Glutamatergic neuron (in vitro differentiated cells): ENCODE measurements at regions not wholly inside any gene's neighbourhood (a gene's known extent, or its start where the extent isn't known, plus 50 kb on each side); places are given as distances from the start of the nearest gene placed in this dataset.

Source experiments
- DNase-seq: peaks from one replicate; pipeline ENCODE4 v3.0.0; 2022
- H3K27ac Mint-ChIP-seq: one replicate; pipeline ENCODE4 v1.8.0; 2020; ENCODE audit warnings: mild to moderate bottlenecking, mixed read lengths, inconsistent platforms; ENCODE audit not compliant: unreplicated experiment
- H3K27me3 Mint-ChIP-seq: one replicate; pipeline ENCODE4 v1.8.0; 2020; ENCODE audit warnings: mild to moderate bottlenecking, moderate library complexity, mixed read lengths, inconsistent platforms; ENCODE audit not compliant: unreplicated experiment
- H3K36me3 Mint-ChIP-seq: one replicate; pipeline ENCODE4 v1.8.0; 2020; ENCODE audit warnings: mild to moderate bottlenecking, mixed read lengths, inconsistent platforms; ENCODE audit not compliant: unreplicated experiment
- H3K4me1 Mint-ChIP-seq: one replicate; pipeline ENCODE4 v1.8.0; 2020; ENCODE audit warnings: mild to moderate bottlenecking, low read depth, mixed read lengths, inconsistent platforms; ENCODE audit not compliant: unreplicated experiment
- H3K4me3 Mint-ChIP-seq: one replicate; pipeline ENCODE4 v1.8.0; 2020; ENCODE audit warnings: mild to moderate bottlenecking, mixed read lengths, inconsistent platforms; ENCODE audit not compliant: unreplicated experiment
- H3K9me3 Mint-ChIP-seq: one replicate; pipeline ENCODE4 v1.8.0; 2020; ENCODE audit warnings: mild to moderate bottlenecking, moderate library complexity, mixed read lengths, inconsistent platforms; ENCODE audit not compliant: unreplicated experiment
- TF ChIP-seq, protein P1 (sequence below): fragments of 200-600 bp; sonication (generic); IDR thresholded peaks from one replicate; pipeline ENCODE4 v1.5.0; 2021; ENCODE audit not compliant: partially characterized antibody, unreplicated experiment

DNA sequence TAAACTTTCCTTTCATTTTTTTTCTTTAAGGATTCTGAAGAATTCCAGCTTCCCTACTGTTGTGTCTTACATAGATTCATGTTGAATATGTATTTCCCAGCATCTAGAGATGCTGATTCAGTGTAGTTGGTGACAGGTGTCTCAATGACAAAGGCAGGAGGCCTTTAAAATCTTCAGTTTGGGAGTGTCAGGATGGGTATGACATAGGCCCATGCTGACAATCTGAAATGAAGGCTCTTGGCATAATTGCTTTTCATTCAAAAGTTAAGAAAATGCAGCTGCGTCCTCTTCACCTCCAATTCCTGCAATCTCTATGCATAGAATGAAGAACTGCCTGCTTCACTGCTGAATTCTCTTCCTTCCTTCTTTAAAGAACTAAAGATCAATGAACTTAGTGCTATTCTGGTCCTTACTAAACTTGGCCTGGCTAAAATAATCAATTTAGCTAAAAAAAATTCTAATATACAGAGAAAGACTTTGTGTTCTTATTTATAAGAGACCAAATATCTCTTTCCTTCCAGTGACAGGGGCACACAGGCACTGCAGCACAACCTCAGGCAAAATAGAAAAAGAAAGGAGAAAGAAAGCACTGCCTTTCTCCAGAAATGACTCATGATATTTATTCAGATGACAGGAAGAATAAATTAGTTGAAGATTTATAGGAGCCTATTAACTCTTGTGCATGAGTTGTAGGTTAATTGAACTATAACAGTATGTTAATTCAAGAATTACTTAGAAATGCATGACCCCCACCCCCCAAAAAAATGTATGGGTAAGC is 152.6 kb upstream of the GBE1 start:
- Mint-ChIP-seq H3K36me3 (no peaks in the 10 kb centered on the region), H3K4me3 (no peak overlapping the region), H3K27me3 (no peaks in the 10 kb centered on the region), H3K9me3 (no peaks in the 10 kb centered on the region), H3K27ac (no peak overlapping the region), H3K4me1 (no peaks in the 10 kb centered on the region)
- TF ChIP-seq, protein P1, sequence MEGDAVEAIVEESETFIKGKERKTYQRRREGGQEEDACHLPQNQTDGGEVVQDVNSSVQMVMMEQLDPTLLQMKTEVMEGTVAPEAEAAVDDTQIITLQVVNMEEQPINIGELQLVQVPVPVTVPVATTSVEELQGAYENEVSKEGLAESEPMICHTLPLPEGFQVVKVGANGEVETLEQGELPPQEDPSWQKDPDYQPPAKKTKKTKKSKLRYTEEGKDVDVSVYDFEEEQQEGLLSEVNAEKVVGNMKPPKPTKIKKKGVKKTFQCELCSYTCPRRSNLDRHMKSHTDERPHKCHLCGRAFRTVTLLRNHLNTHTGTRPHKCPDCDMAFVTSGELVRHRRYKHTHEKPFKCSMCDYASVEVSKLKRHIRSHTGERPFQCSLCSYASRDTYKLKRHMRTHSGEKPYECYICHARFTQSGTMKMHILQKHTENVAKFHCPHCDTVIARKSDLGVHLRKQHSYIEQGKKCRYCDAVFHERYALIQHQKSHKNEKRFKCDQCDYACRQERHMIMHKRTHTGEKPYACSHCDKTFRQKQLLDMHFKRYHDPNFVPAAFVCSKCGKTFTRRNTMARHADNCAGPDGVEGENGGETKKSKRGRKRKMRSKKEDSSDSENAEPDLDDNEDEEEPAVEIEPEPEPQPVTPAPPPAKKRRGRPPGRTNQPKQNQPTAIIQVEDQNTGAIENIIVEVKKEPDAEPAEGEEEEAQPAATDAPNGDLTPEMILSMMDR: no peak
- DNase-seq: no peak

- Mint-ChIP-seq H3K27ac (no peak overlapping the region), H3K9me3 (no peaks in the 10 kb centered on the region), H3K27me3 (no peaks in the 10 kb centered on the region), H3K4me3 (no peak overlapping the region), H3K4me1 (no peaks in the 10 kb centered on the region), H3K36me3 (no peaks in the 10 kb centered on the region)
- TF ChIP-seq, protein P1: no peak
- DNase-seq: no peak
These were observed 149.8 kb upstream of the GBE1 start for GRCh38 chr3:81911221-81911620.

GRCh38 chr3:81910244-81910852 is 148.9 kb upstream of the GBE1 start:
- Mint-ChIP-seq H3K27ac (no peak overlapping the region), H3K9me3 (no peaks in the 10 kb centered on the region), H3K27me3 (no peaks in the 10 kb centered on the region), H3K4me3 (no peak overlapping the region), H3K36me3 (no peaks in the 10 kb centered on the region), H3K4me1 (no peaks in the 10 kb centered on the region)
- no peak for DNase-seq
- TF ChIP-seq, protein P1: peak; percentile 88

- Mint-ChIP-seq H3K9me3 (no peaks in the 10 kb centered on the region), H3K27me3 (no peaks in the 10 kb centered on the region)
- TF ChIP-seq, protein P1: no peak
These were observed 148.4 kb upstream of the GBE1 start for GRCh38 chr3:81909796-81910195.

GRCh38 chr3:81908561-81908960 is 147.1 kb upstream of the GBE1 start:
- no peak for DNase-seq
- Mint-ChIP-seq H3K36me3 (no peaks in the 10 kb centered on the region), H3K9me3 (no peaks in the 10 kb centered on the region), H3K27me3 (no peaks in the 10 kb centered on the region), H3K27ac (no peak overlapping the region), H3K4me3 (no peak overlapping the region), H3K4me1 (no peaks in the 10 kb centered on the region)
- TF ChIP-seq, protein P1: no peak

More at GRCh38 chr3:81909796-81910195, 148.4 kb upstream of the GBE1 start:
- Mint-ChIP-seq H3K36me3 (no peaks in the 10 kb centered on the region), H3K4me1 (no peaks in the 10 kb centered on the region), H3K27ac (no peak overlapping the region), H3K4me3 (no peak overlapping the region)
- no peak for DNase-seq
